ENCODE measurements at regions not wholly inside any gene's neighbourhood (a gene's known extent, or its start where the extent isn't known, plus 50 kb on each side); places are given as distances from the start of the nearest gene placed in this dataset.
"Not testable (repeated sequence)": the region's sequence is repeated elsewhere in the genome, so short reads cannot be mapped to it uniquely, and the experiment has no call there.

- no peak for DNase-seq (ENCODE audit: low read depth in 1 of 2, low spot score in 1 of 2)
Measured at GRCh38 chr2:111522231-111522768, 361.7 kb downstream of the ANAPC1 start.

GRCh38 chr2:111523009-111523408, 361.0 kb downstream of the ANAPC1 start:
- no peak for DNase-seq (ENCODE audit: low read depth in 1 of 2, low spot score in 1 of 2)

- DNase-seq (ENCODE audit: low read depth in 1 of 2, low spot score in 1 of 2), result not testable (repeated sequence)
Measured at GRCh38 chr2:111525026-111525425, 359.0 kb downstream of the ANAPC1 start.

GRCh38 chr2:111526041-111526639, 357.9 kb downstream of the ANAPC1 start:
- DNase-seq (ENCODE audit: low read depth in 1 of 2, low spot score in 1 of 2), result not testable (repeated sequence)

- not testable (repeated sequence) for DNase-seq (ENCODE audit: low read depth in 1 of 2, low spot score in 1 of 2)
Measured at GRCh38 chr2:111527707-111528400, 356.1 kb downstream of the ANAPC1 start.

- DNase-seq (ENCODE audit: low read depth in 1 of 2, low spot score in 1 of 2), result not testable (repeated sequence)
Measured at GRCh38 chr2:111529022-111529421, 355.0 kb downstream of the ANAPC1 start.

GRCh38 chr2:111530239-111530965, 353.6 kb downstream of the ANAPC1 start:
- not testable (repeated sequence) for DNase-seq (ENCODE audit: low read depth in 1 of 2, low spot score in 1 of 2)

- DNase-seq (ENCODE audit: low read depth in 1 of 2, low spot score in 1 of 2), result not testable (repeated sequence)
Measured at GRCh38 chr2:111532682-111533556, 351.1 kb downstream of the ANAPC1 start.

- not testable (repeated sequence) for DNase-seq (ENCODE audit: low read depth in 1 of 2, low spot score in 1 of 2)
Measured at GRCh38 chr2:111533557-111534247, 350.3 kb downstream of the ANAPC1 start.

GRCh38 chr2:111534910-111535352, 349.1 kb downstream of the ANAPC1 start:
- no peak for DNase-seq (ENCODE audit: low read depth in 1 of 2, low spot score in 1 of 2)

- DNase-seq (ENCODE audit: low read depth in 1 of 2, low spot score in 1 of 2), result no peak
Measured at GRCh38 chr2:111535404-111535803, 348.6 kb downstream of the ANAPC1 start.

- no peak for DNase-seq (ENCODE audit: low read depth in 1 of 2, low spot score in 1 of 2)
Measured at GRCh38 chr2:111537078-111537655, 346.8 kb downstream of the ANAPC1 start.

- DNase-seq (ENCODE audit: low read depth in 1 of 2, low spot score in 1 of 2), result not testable (repeated sequence)
Measured at GRCh38 chr2:111539991-111540390, 344.0 kb downstream of the ANAPC1 start.

GRCh38 chr2:111542120-111542774, 341.7 kb downstream of the ANAPC1 start:
- not testable (repeated sequence) for DNase-seq (ENCODE audit: low read depth in 1 of 2, low spot score in 1 of 2)

GRCh38 chr2:111544006-111544405, 340.0 kb downstream of the ANAPC1 start:
- DNase-seq (ENCODE audit: low read depth in 1 of 2, low spot score in 1 of 2), result not testable (repeated sequence)

GRCh38 chr2:111545723-111546431, 338.1 kb downstream of the ANAPC1 start:
- DNase-seq (ENCODE audit: low read depth in 1 of 2, low spot score in 1 of 2), result not testable (repeated sequence)

GRCh38 chr2:111546578-111546977, 337.4 kb downstream of the ANAPC1 start:
- not testable (repeated sequence) for DNase-seq (ENCODE audit: low read depth in 1 of 2, low spot score in 1 of 2)

- DNase-seq (ENCODE audit: low read depth in 1 of 2, low spot score in 1 of 2), result not testable (repeated sequence)
Measured at GRCh38 chr2:111549174-111549573, 334.8 kb downstream of the ANAPC1 start.

Data from stimulated activated CD4-positive, alpha-beta T cell treated with anti-CD3 and anti-CD28 coated beads, Interleukin-15, amount 100 ng/mL, for 1 hour (primary cell).